ENCODE measurements at regions not wholly inside any gene's neighbourhood (a gene's known extent, or its start where the extent isn't known, plus 50 kb on each side); places are given as distances from the start of the nearest gene placed in this dataset.
A peak's percentile ranks its signal among the peaks of the same experiment; 100 is the strongest.

DNA sequence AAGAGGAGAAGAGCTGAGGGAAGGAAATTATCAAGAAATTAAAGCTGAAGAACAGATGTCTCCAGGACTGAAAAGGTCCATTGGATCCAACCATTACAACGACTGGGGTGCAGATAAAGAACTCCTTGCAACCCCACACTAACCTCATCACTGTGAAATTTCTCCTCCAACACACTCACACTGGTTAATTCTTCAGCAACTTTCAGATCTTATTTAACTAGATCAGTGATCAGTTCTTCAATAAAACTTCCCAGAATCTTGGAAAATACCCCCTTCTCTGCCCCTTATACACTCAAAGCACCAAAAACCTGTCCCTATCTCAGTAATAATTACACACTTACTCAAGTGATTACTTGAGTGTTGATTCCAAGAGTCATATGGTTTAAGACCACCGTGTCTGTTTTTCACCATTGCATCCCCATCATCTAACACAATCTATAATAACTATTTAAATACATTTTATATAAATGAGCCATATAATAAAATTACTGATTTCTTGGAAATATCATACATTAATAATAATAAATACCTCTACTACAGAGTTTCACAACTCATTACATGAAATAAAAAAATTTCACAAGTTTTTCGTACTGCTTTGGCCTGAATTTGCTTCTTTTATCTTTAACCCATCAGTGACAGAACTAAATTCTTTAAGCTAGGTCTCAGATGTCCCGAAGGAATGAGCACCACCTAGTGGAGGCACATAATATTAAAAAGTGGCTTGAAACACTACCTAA, 123.7 kb downstream of the MPP7 start:
- Histone ChIP-seq H3K4me2 (ENCODE audit: insufficient read depth, low read length) (no peak overlapping the region), H4K20me1 (replicated peaks; ENCODE audit: control insufficient read depth, insufficient read depth, low read length) (no peaks in the 10 kb centered on the region), H3K36me3 (ENCODE audit: control insufficient read depth, insufficient read depth, low read length) (no peaks in the 10 kb centered on the region), H2AFZ (ENCODE audit: low read depth, low read length) (no peak overlapping the region; the same call in 1 of the 2 replicates), H3K27ac (ENCODE audit: extremely low read depth, low read depth, low read length) (no peak overlapping the region), H3K9ac (ENCODE audit: insufficient read depth in 1 of 2, low read depth in 2 of 2, low read length in 2 of 2) (no peak overlapping the region), H3K9me3 (replicated peaks; ENCODE audit: control insufficient read depth, insufficient read depth, low read depth, low read length) (no peaks in the 10 kb centered on the region), H3K79me2 (ENCODE audit: control insufficient read depth, insufficient read depth, low read length) (no peaks in the 10 kb centered on the region), H3K9me1 (ENCODE audit: control insufficient read depth, insufficient read depth, low read length) (no peaks in the 10 kb centered on the region), H3K4me1 (replicated peaks in 1 of 2; ENCODE audit: control insufficient read depth in 2 of 2, insufficient read depth in 2 of 2, low read length in 2 of 2) (no peaks in the 10 kb centered on the region), H3K4me3 (no peak overlapping the region), H3K27me3 (ENCODE audit: control insufficient read depth in 2 of 2, insufficient read depth in 2 of 2, low read length in 2 of 2) (no peaks in the 10 kb centered on the region)
- WGBS (ENCODE audit: insufficient coverage, low coverage, missing lambda C conversion rate) = 0% methylated on average over 4 of the region's 4 CpGs
- BruUV-seq (replicated peaks) = no TSS peak
- ChIA-PET CTCF (ENCODE audit: low intra/inter-chr PET ratio) (no interaction called here), POLR2A (no interaction called here)
- FAIRE-seq (peak; percentile 23), ATAC-seq (peak; percentile 78), DNase-seq (ENCODE audit: extremely low read depth in 1 of 4, low spot score in 3 of 4) (peak; percentile 41 to 65 (median 42))
- intact Hi-C loops (cut with micrococcal nuclease) = loop anchor here (1.0 to 10.0 kb wide), 3 partner anchors 437 to 804 kb away; no protein-coding TSS in a partner anchor
- in situ Hi-C loops (cut with MboI) = loop anchor here (25.0 kb wide), 1 partner anchor 617 kb away; no protein-coding TSS in a partner anchor
- TF ChIP-seq REST (IDR thresholded peaks at IDR 0.05; ENCODE audit: borderline replicate concordance) (peak; percentile 70), REST (CRISPR knock-in tag; IDR thresholded peaks at IDR 0.05; ENCODE audit: low read depth) (no peak), DEAF1 (CRISPR knock-in tag; IDR thresholded peaks at IDR 0.05) (peak; percentile 67), CBFB (CRISPR knock-in tag; IDR thresholded peaks at IDR 0.05) (no peak), NR3C1 (CRISPR knock-in tag; IDR thresholded peaks at IDR 0.05) (no peak), PRDM10 (IDR thresholded peaks at IDR 0.05; ENCODE audit: partially characterized antibody) (peak; percentile 63), RAD21 (CRISPR knock-in tag; conservative IDR thresholded peaks at IDR 0.05 in 1 of 2, IDR thresholded peaks at IDR 0.05 in 1 of 2) (peak; percentile 79 to 81)
